ENCODE measurements at regions not wholly inside any gene's neighbourhood (a gene's known extent, or its start where the extent isn't known, plus 50 kb on each side); places are given as distances from the start of the nearest gene placed in this dataset.
"Not testable (repeated sequence)": the region's sequence is repeated elsewhere in the genome, so short reads cannot be mapped to it uniquely, and the experiment has no call there.

DNA sequence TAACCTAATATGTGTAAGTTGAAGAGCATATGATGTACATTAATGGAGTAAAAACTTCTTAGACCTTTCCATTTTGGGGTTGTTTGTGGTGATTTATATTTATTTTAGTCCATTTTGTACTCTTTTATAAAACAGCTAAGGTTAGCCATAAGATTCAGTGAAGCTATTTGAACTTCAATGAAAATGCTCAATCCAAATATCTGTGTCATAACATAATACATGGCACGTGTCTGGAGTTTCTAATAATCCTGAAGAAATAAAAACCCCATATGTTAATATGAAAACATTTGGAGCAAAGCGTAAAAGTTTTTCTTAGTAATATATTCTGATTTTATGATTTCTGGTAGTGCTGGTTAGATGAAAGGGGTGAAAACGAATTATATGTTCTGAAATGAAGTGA is 1729.7 kb downstream of the PCDH9 start:
- no peak for DNase-seq (ENCODE audit: low read depth)

DNA sequence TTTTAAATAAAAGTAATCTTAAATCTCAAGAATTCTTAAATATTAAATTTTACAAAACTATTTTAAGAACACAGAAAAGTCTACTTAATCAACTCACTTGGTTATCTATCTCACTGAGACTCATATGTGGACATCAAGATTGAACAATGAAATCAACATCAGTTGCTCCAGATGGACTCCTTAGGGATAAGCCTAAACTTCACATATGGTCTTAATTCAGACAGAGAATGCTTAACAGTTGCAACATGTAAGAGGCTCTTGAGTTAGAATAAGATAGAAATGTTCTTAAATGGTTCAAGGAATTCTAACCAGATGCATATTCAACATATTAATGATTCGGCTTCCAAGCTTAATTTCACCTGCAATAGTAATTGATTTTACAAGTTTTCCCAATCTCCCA is 1730.9 kb downstream of the PCDH9 start:
- no peak for DNase-seq (ENCODE audit: low read depth)

DNA sequence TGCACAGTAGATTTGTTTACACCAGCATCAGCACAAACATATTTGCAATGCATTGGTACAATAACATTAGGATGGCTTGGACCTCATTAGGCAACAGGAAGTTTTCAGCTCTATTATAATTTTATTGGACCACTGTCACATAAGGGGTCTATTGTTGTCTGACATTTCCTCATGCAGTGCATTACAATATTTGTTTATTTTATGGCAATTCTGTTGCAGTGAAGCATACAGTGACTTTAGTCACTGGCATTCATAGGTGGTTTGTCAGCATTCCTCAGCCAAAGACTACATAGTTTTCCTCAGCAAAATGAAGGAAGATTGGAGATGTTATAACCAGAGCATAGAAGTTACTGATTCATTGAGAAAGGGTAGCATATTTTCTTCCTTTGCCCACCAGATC is 1732.9 kb downstream of the PCDH9 start:
- DNase-seq (ENCODE audit: low read depth): peak; percentile 0

DNA sequence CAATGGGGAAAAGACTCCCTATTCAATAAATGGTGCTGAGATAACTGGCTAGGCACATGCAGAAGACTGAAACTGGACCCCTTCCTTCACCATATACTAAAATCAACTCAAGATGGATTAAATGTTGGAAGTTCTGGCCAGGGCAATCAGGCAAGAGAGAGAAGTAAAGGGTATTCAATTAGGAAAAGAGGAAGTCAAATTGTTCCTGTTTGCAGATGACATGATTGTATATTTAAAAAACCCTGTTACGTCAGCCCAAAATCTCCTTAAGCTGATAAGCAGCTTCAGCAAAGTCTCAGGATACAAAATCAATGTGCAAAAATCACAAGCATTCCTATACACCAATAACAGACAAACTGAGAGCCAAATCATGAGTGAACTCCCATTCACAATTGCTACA is 1739.4 kb downstream of the PCDH9 start:
- not testable (repeated sequence) for DNase-seq (ENCODE audit: low read depth)

DNA sequence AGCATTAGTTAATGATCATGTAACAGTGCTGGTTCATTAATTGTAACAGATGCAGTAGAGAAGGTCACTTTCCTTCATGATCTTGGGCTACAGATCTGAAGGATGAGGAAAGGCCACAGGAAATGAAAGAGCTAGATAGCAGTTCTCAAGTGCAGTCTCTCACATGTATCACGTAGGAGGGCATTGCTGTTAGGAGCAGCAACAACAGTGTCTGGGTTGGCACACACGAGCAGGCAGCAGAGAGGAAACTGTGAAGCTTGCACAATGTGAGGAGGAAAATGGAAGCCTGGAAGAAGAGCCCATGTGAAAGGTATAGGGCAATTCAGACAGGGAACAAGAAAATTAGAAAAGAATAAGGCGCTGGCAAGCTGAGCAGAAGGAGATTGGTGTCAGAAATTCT is 1741.5 kb downstream of the PCDH9 start:
- no peak for DNase-seq (ENCODE audit: low read depth)

DNA sequence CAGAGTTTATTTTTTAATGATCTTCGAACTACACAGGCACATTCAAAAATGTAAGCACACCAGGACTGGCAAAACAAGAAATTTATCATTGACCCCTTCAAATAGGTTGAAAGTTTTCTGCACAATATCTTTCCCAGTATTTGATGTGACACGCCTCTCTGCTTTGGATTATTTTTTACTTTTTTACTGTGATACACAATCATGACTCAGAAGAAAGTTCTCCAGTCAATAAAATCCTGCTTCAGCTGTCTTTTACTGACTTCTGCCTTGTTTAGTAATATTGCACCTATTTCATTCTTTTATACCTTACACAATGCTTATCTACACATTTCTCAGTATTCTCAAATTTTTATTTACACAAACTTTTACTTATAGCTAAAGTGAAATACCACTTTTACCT is 1750.4 kb downstream of the PCDH9 start:
- no peak for DNase-seq (ENCODE audit: low read depth)

DNA sequence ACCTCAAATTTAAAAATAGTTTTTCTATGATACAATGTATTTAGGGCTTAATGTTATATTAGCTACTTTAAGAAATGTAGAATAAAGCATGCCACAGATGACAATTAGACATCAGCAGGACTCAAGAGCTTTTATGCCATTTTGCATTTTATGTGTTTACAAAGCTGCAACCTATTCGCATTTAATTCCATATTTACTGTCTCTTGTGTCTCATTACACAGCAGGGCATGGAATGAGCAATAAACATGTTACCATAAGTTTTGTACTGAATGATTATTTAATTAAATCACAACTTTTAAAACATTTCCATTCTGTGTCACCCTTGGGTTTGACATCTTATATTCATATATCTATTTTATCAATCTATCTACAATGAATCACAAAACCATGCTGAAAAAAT is 1756.9 kb downstream of the PCDH9 start:
- no peak for DNase-seq (ENCODE audit: low read depth)

DNA sequence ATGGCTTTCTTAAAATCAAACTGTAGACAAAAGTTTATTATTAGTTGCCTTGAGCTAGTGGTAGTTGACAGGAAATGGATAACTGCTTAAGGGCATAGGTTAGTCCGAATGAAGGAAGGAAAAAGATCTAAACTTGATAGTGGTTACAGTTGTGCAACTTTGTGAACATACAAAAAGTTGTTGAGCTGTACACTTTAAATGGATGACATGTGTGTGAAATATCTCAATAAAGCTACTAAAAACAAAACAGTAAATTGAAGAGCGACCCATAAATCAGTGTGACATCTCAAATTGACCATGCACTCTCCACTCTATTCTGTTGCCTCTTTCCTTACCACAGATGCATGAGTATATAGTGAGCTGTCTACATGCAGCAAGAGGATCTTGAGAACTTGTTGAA is 1757.8 kb downstream of the PCDH9 start:
- DNase-seq (ENCODE audit: low read depth): no peak

DNA sequence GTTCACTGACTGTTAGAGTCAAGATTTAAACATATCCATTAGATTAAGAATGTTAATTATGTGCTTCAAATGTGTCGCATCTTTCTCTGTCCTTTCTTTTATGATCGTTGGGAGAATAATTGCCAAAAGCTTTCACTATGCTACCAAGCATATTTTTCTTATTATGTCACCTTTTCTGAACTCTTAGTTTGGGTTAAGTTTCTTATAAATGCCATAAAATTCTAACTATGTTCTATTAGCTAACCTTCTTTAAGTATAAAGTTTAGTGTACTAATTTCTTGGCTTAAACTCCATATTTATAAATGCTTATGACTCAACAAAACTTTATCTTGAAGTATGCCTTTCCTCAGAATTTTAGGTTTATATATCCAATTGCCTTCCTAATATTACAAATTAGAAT is 1759.4 kb downstream of the PCDH9 start:
- no peak for DNase-seq (ENCODE audit: low read depth)

DNA sequence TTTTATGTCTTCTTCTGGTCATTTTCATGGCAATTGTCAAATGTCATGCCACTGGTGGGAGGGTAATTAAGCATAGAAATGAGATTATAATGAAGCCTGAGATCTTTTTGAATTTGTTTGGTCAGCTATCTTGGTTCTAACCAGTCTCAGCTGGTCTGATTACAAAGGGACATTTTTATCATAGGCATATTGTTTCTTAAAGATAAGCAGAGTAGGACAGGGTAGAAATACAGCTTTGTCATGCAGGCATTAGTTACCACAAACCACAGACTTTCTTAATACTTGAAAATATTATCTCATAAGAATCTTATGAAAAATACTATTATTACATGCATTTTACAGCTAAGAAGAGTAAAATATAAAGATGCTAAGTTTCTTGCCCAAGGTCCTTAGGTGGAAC is 1761.5 kb downstream of the PCDH9 start:
- DNase-seq (ENCODE audit: low read depth): no peak

DNA sequence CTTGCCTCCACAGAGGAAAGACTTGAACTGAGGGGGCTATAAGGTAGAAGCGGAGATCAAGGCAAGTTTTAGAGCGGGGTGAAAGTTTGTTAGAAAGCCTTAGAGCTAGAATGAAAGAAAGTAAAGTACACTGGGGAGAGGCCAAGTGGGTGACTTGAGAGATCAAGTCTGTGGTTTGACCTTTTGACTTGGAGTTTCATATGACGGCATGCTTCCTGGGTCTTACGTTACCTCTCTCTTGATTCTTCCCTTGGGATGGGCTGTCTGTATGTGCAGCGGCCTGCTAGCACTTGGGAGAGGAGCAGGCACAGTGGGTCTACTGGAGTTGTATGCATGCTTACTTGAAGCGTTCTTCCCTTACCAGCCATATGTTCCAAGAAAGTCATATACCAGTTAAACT is 1768.5 kb downstream of the PCDH9 start:
- peak; percentile 0 for DNase-seq (ENCODE audit: low read depth)

DNA sequence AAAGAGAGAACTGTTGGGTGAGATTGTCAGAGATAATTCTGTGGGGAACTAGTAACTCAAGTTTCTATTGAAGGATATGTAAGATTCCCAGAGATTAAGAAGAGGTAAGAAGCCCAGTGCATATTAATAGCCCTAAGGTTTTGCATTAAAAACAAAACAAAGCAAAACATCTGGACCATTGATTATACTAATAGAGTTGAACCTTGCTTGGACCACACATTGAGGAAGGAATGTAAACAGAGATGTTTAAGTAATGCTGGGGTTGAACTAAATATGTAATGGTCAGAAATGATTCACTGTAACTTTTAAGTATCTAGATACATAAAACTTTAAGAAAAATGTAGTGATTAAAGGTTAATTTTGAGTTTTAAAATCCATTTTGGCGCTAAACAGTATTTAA is 1770.0 kb downstream of the PCDH9 start:
- no peak for DNase-seq (ENCODE audit: low read depth)

DNA sequence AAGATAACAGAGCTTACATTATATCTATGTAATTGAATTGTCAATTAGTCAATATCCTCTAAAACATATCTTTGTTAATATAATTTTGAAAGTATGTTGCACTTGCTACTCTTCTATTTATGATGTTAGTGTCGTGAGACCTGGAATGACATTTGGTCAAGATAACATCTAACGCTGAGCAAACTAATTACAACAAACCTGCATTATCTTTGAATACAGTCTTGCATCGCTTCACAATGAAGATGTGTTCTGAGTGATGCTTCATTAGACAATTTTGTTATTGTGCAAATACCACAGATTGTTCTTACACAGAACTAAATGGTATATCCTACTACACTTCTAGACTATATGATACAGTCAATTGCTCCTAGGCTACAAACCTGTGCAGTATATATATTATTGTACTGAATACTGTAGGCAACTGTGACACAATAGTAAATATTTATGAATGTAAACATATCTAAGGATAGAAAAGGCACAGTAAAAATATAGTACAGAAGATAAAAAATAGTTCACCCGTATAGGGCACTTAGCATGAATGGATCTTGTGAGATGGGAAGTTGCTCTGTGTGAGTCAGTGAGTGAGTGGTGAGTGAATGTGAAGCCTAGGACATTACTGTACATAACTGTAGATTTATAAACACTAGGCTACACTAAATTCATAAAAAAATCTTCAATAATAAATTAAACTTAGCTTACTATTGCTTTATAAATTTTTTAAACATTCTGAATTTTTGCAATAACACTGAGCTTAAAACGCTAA is 1773.8 kb downstream of the PCDH9 start:
- no peak for DNase-seq (ENCODE audit: low read depth)

DNA sequence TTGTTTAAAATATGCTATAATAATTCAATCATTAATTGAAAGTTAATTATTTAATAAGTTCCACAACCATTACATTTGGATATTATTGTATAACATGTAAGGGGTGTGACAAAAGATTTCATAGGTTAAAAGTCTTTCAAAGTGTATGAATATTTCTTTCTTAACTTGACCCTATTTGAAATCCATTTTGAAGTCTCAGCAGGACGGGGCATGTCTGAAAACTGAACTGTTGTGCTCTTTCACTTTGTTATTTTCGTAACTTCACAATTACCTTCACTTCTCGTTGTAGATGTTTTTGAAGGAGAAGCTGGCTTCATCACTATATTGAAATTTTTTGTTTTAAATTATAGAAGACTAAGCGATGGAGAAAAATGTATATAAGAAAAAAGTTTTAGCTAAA is 1775.7 kb downstream of the PCDH9 start:
- no peak for DNase-seq (ENCODE audit: low read depth)

DNA sequence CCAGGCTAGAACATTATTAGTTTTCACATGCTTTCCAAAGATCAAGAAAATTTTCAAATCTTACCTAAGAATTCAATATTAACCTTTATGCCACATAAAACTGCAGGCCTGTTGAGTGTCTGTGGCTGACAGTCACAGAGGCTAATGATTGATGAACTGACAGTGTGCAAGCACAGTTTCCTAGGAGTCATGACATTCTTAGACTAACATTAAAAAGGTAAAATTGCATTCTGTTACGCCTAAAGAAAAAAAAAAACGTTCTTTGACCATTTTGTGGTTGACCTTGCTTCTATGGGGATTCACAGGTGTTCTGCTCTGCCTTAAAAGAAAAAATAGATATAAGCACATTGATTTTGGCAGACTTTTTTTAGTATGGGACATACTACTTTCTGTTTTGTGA is 1776.2 kb downstream of the PCDH9 start:
- DNase-seq (ENCODE audit: low read depth): no peak

DNA sequence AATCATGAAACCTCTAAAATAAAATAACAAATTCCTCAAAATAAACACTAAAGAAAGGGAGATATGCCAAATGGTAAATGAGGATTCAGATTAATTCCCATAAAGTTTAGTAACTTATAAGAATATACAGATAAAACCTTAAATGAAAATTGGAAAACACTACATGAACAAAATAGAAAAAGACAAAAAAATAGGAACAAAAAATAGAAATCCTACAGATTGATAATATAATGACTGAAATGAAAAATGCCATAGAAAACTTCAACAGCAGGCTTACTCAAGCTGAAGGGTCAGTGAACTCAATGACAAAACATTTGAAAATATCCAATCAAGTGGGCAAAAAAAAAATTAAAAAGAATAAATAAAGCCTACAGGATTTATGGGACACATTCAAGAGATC is 1784.8 kb downstream of the PCDH9 start:
- DNase-seq (ENCODE audit: low read depth): no peak

DNA sequence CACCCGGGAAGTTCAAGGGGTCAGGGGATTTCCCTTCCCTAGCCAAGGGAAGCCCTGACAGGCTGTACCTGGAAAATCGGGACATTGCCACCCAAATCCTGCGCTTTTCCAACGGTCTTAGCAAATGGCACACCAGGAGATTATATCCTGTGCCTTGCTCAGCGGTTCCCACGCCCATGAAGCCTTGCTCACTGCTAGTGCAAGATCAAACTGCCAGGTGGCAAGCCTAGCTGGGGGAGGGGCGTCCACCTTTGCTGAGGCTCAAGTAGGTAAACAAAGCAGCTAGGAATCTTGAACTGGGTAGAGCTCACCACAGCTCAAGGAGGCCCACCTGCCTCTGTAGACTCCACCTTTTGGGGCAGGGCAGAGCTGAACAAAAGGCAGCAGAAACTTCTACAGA is 1794.5 kb downstream of the PCDH9 start:
- no peak for DNase-seq (ENCODE audit: low read depth)

DNA sequence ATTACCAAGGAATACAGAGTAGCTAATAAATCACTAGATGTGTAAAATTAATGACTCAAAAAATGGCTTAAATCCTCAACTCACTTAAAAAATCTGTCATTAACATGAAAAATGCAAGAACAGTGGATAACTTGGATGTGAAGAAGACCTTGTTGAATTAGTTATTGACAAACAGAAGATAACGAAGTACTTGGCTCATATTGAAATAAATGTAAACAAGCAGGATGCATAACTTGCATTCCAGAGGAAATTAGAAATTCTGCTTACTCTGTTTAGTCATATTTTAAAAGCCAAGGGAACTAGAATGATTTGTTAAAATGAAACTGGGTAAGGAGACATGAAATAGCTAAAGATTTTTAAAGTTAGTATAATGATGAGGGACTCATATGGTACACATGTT is 1812.2 kb downstream of the PCDH9 start:
- no peak for DNase-seq (ENCODE audit: low read depth)

DNA sequence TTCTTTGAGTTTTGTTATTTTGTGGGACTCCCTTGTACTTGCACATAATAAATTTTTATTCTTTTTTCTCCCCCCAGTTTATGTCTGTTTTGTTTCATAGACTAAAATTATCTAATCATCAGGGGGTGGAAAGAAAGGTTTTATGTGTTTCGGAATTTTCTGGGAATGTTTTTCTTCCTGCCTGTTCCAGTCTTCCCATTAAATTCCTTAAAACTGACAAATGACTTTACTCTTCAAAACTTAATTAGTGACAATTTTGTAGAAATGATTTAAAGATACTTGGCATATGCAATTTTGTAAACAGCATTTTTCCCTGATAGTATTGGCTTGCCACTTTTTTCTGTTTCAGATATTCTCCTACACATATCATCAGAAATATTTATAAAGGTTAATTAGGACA is 1813.4 kb downstream of the PCDH9 start:
- DNase-seq (ENCODE audit: low read depth): no peak

DNA sequence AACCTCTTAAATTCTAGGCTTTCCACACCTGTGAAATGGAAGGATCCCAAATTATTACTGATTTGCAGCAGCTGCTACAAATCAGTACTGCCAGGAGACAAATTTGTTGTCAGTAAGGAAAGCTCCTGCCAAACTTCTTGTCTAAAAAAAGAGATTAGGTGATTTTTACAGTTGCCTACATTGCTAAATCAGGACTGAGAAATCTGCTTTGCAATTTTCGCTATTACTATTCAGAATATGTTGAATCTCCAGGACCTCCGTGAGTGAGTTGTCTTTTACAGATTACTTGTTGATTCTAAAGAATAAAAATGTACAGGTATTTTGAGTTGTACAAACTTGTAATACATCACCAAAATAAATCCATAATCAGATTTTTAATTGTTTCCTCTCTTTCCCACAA is 1815.9 kb downstream of the PCDH9 start:
- no peak for DNase-seq (ENCODE audit: low read depth)

DNA sequence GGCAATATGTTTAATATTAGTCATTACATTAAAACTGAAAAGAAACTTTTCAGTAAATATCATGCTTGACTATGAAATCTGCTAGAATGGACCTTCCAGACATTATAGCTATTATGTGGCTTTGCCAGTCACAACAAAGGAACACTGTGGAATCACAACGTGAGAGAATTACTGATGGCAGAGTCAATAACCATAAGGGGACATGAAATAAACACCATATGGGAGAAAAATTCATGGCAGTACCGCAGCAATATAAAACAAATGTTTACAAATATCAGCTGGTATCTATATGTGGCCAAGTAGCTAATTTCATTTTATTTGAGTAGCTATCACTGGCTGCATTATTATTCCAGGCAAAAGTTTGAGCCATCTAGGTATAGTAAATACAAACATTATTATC is 1818.6 kb downstream of the PCDH9 start:
- DNase-seq (ENCODE audit: low read depth): no peak

DNA sequence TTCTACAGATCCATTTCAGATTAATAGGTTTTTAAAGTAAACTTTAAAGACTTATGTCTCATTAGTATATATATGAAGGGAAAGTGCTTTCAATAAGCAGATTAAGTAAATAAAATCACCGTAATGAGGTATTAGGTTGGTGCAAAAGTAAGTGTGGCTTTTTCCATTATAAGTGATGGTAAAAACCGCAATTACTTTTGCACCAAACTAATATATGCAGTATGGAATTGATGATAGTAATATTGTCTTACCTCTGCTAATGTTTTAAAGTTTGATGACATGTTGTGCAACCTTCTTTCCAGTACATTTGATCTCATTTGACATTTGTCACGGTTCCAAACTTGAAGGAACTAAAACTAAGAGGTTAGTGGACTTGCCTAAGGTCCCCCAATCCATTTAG is 1819.3 kb downstream of the PCDH9 start:
- DNase-seq (ENCODE audit: low read depth): no peak

DNA sequence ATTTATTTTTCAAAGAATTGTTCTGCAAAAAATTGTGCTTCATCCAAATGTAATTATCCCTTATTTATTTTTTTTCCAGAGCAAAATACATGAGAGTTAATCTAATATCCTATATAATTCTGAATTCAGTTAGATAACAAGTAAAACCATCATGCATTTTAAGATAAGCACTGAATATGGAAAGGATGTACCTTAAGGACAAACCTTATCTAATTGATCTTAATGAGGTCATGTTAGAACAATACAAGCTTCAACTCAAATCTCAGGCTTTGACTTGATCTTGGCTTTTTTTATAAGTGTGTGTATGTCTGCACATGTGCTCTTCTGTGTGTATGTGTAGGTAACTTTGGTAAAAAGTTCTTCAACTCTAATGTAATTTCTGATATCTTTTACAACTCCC is 1828.8 kb downstream of the PCDH9 start:
- no peak for DNase-seq (ENCODE audit: low read depth)

DNA sequence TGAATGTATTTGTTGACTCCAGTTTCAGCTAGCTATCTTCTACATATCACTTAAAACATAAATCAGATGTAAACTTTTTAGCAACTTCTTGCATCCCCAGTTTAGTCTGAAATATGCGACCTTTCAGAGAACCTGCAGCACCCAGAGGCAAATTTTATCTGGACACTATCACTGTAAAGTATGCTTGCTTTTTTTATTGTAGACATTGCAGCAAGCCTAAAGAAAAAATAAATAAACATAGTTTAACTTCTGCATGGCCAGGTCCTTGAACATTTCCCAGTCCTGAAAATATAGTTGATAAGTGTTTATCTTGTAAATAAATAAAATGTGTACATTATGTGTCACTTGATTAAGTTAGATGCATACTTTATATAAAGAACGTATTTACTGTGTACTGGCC is 1829.4 kb downstream of the PCDH9 start:
- no peak for DNase-seq (ENCODE audit: low read depth)
